NCI-H226 (cell line): ENCODE measurements at regions not wholly inside any gene's neighbourhood (a gene's known extent, or its start where the extent isn't known, plus 50 kb on each side); places are given as distances from the start of the nearest gene placed in this dataset.
A peak's percentile ranks its signal among the peaks of the same experiment; 100 is the strongest.

Experiments
- DNase-seq: peaks from one replicate; pipeline ENCODE4 v3.0.0-alpha.2; 2015

DNA sequence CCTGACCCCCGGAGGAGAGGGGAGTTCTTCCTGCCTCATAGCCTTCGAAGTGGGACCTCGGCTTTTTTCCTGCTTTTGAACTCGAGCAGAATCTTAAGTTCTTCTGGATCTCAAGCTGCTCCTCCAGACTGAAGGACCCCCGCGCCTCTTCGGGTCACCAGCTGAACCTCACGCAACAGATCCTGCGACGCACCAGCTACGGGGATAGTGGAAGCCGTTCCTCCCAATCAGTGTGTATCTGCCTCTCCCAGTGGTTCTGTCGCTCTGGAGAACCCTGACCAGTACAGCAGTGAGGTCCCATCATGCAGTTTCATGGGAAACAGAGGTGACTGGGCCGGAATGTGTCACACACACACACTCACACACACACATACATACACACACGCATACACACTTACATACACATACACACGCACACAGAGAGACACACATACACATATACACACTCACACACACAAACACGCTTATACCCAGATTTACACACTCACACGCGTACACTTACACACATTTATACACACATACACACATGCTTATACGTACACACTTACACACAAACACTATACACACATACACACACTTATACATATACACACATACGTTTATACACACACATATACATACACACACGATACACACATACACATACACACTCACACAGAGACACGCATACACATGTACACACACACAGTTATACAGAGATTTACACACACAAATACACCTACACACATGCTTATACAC lies 170.0 kb downstream of the TTLL2 start:
- DNase-seq, result no peak

- DNase-seq, result no peak
Observed at GRCh38 chr6:167495506-167496401, 170.9 kb downstream of the TTLL2 start.

- DNase-seq, result no peak
Observed at GRCh38 chr6:167496707-167497106, 171.8 kb downstream of the TTLL2 start.

- no peak for DNase-seq
Observed at GRCh38 chr6:167497428-167498056, 172.7 kb downstream of the TTLL2 start.

- DNase-seq, result no peak
Observed at GRCh38 chr6:167499161-167499660, 174.3 kb downstream of the TTLL2 start.

DNA sequence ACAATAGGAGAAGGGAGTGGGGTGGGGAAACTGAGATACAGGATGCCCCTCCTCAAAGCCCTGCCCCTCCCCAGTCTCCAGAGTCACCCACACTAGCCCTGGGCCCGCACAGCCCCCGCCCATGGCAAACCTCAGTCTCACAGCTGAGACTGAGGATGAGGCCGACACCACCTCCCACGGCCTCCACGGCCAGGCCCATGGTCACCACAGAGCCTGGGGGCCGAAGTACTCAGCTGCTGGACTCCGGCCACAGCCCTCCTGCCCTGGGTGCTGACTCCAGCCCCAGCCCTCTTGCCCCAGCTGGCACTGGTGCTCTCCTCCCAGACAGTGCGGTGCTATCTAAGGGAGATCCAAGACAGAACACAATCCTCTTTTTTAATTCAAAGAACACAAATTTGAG lies 176.1 kb downstream of the TTLL2 start:
- no peak for DNase-seq

DNA sequence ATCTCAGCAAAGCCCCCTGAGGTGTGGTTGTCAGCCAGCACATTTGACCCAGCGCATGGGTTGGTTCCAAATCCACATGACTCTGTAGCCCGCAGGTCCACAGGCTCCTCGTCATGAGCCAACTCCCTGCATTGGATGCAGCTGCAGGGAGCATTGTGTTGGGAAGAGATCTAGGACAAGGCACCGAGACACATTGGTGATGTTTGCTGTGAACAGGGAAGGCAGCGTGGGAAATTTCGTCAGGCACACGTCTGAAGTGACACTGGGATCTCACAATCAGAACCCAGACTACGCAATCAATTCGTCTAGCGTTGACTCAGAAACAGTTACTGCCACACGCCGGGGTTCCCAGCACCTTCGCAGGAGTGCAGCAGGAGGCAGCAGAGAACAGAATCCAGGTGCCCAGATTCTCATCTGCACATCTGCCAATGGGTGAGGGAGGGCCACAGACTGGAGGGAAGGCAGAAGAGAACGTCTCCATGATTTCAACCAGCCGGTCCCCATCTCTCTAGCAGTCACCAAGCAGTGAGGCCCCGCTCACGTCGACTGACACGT lies 177.0 kb downstream of the TTLL2 start:
- DNase-seq, result peak; percentile 27

DNA sequence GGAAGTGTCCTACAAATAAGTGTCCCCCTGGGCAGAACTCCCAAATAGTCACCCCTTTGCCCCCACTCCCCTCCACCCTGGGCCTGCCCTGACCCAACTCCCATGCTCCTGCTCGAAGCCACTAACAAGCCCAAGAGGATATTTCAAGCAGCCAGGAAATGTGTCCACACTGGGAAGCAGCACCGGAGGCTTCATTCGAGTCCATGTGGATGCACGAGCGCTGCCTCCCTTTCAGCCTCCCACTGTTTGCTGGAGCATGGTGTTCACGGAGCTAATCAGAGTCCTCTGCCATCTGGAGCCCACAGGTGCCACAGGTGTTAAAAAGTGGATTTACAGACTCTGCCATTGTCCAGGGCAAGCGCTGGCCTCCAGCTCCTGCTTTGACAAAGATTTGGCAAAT lies 177.6 kb downstream of the TTLL2 start:
- DNase-seq, result no peak

- DNase-seq, result no peak
Observed at GRCh38 chr6:167504385-167504961, 179.6 kb downstream of the TTLL2 start.

DNA sequence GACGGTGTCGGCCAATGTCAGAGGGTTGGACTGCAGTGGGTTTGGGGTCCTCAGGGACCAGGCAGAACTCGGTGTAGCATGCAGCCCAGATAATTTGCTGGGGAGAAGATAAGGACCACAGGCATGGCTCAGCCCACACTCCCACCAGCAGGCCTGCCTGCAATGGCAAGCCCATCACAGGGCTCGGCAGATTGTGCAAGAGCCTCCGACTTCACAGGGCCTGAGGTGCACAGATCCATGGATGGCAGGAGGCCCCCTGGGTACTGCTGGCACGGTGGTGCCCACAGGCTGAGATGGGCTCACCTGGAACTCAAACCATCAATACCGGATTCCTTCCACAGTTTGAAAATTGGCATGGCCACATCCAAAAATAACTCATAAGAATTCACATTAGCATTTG lies 180.3 kb downstream of the TTLL2 start:
- DNase-seq, result no peak

DNA sequence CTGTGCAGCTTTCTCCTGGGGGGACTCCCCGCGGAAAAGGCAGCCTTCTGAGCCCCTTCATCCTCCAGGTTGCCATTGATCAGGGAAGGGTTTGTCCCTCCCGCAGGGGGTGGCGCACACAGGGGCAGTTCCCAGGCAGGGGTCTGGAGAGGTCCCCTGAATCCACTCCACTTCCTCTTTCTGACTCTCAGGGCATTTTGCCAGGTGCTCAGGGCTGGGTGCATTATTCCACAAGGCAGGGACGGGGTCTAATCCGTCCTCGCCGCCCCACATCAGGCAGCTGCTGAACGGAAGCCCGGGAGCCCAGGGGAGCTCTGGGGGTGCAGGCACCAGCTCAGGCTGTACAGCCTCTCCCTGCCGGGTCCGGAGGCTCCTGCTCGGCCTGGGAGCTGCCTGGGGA lies 180.9 kb downstream of the TTLL2 start:
- DNase-seq, result no peak

DNA sequence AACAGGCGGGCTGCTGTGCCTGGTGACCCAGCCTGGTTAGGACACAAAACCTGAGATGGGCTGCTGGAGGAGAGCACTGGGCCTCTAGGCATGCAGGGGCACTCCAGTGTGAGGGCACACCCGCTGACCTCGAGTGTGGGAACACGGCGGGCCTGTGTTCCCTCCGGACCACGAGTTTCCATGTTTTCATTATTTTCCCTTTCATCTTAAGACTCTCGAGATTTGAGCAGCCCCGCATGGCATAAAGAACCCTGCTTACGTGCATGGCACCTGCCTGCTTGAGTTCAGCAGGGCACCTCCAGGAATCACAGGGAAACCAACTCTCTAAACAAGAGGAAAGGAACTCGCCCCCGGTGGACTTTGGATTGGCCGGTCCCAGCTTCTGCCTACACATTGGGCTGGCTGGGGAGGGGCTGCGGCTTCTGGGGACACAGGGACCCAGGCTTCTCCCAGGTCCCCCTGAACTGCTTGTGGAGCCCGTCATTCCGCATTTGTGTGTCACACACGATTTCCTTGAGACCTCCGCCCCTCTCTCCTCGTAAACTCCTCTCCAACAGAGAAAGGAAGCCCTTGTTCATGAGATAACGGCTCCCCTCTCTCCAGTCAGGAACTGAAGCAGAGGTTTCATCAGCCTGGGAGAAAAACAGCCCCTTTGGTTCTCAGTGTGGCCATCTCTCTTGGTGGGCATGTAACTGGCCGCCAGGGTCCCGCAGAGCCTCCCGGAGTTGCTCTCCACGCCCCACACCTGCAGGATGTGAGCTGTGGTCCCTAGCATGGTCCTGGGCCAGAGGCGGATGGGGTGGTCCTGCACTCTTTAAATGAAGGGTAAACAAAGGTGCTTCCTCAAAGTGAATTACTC lies 181.8 kb downstream of the TTLL2 start:
- no peak for DNase-seq

- DNase-seq, result no peak
Observed at GRCh38 chr6:167507376-167507945, 182.6 kb downstream of the TTLL2 start.

DNA sequence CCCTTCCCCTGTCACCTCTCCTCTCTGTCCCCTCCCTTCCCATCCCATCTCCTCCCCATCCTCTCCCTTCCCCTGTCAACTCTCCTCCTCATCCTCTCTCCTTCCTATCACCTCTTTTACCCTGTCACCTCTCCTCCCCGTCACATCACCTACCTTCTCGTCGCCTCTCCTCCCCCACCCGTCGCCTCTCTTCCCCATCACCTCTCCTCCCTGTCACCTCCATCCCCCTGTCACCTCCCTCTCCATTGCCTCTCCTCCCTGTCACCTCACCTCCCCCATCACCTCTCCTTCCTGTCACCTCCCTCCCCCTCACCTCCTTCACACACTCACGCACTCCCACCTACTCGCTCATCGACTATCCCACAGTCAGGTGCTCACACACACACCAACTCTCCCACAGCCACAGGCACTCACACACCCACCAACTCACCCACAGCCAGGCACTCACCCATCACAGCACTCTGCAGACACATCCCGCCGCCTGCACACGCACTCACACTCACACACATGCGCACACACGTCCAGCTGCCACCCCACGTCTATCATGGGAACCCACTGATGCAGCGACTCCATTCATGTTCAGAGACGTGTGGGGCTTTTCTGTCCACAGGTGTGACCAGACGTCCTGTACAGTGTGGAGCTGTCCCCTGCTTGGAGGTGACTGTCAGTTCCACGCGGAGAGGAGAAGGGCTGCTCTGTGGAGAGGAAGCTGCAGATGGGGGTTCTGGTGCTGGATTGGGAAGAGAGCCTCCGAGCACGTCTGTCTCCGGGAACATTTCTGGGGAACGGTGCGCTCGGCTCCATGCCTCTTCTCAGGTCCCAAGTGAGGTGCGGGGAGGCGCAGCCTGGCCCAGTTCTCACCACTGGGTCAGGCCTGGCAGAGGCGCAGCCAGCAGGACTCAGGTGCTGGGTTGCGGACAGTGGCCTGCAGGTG lies 184.3 kb downstream of the TTLL2 start:
- DNase-seq, result no peak

DNA sequence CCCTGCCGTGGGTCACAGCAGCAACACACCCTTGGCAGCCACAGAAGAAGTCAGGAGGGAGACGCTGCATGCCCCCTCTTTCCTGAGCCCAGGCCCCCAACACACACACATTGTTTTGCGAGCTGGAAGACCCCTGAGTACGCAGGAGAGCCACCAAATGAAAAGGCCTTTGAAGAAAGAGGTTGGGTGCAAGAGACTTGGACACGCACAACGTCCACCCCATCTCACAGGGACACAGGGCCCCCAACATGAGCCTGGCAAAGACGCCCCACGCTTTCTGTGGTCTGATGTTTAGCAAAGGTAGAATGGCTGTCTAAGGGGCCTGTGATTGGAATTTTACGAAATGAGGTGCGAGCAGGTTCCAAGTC lies 185.0 kb downstream of the TTLL2 start:
- DNase-seq, result no peak

- DNase-seq, result no peak
Observed at GRCh38 chr6:167510648-167511047, 185.8 kb downstream of the TTLL2 start.

DNA sequence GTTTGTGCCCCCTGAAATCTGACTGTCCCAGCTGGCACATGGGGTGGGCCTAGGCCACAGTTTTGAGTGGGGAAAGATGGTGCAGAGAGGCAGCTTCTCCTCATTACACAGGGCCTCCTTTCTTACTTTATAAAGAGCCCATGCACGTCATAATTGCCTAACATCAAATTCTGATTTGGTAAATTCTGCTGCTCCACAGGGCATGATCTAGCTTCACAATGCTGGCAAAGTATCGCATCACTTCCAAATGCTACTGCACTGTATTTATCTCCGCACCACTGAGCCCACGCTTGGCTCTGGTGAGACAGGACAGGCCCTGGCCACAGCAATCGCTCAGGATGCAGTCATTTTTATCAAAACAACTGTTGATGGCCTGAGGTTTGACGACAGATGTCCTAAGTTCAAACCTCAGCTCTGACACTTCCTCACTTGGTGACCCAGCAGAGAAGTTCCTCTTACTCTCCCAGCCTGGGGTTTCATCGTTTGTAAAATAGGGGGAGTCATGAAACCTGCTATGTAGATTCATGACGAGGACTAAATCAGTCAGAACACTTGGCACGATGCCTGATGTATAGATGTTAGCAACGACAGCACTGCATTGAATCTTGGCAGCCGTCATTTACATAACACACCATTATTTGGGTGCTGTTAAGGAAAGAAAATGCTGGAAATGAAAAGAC lies 187.9 kb downstream of the TTLL2 start:
- DNase-seq, result no peak

DNA sequence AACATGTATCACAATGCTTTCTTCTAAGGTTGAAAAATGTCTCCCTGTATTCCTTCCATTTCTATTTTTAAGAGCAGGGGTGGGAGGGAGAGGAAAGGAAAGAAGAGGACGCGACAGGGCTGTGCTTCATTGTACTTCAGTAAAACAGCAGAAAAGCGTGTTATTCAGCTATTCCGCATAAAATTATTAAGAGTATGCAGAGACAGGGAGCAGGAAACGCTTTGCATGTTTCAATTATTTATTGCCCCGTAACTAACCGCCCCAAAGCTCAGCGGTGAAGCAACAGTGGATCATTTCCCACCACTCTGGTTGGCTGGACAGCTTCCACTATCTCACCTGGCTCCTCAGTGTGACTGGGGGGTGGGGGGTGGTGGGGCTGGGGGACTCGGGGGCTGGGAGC lies 188.9 kb downstream of the TTLL2 start:
- DNase-seq, result no peak

- no peak for DNase-seq
Observed at GRCh38 chr6:167514524-167514923, 189.6 kb downstream of the TTLL2 start.
